Esophagus muscularis mucosa (tissue), 3 donors: ENCODE measurements at regions not wholly inside any gene's neighbourhood (a gene's known extent, or its start where the extent isn't known, plus 50 kb on each side); places are given as distances from the start of the nearest gene placed in this dataset.

Source experiments
- CTCF ChIP-seq, 3 experiments: fragments of 200-600 bp in 2 of 3; fragments of 450-650 bp in 1 of 3; sonication (generic) in 2 of 3; IDR thresholded peaks; one replicate each; pipeline ENCODE4 v1.5.1; 2017 to 2019; ENCODE audit warnings: antibody characterized with exemption in 3 of 3, mild to moderate bottlenecking in 2 of 3, moderate library complexity in 1 of 3
- POLR2A ChIP-seq: fragments of 450-650 bp; IDR thresholded peaks from one replicate; pipeline ENCODE4 v1.6.1; 2017; ENCODE audit warnings: antibody characterized with exemption, moderate library complexity, mild to moderate bottlenecking, low read depth

GRCh38 chr7:1288390-1288995, 55.8 kb downstream of the UNCX start:
- TF ChIP-seq CTCF (IDR thresholded peaks at IDR 0.05) (no peak), POLR2A (no peak)
